Inferior parietal cortex (tissue), 1 donor: ENCODE measurements at regions not wholly inside any gene's neighbourhood (a gene's known extent, or its start where the extent isn't known, plus 50 kb on each side); places are given as distances from the start of the nearest gene placed in this dataset.
A peak's percentile ranks its signal among the peaks of the same experiment; 100 is the strongest.
"Not testable (repeated sequence)": the region's sequence is repeated elsewhere in the genome, so short reads cannot be mapped to it uniquely, and the experiment has no call there.

Experiments
- DNase-seq: peaks from one replicate; pipeline ENCODE4 v3.0.0-alpha.2; 2016; ENCODE audit errors: extremely low spot score

GRCh38 chr5:174520420-174521396, 203.7 kb upstream of the MSX2 start:
- no peak for DNase-seq

GRCh38 chr5:174521449-174521848, 202.9 kb upstream of the MSX2 start:
- DNase-seq, result no peak

- DNase-seq, result no peak
Observed at GRCh38 chr5:174522480-174523260, 201.7 kb upstream of the MSX2 start.

- no peak for DNase-seq
Observed at GRCh38 chr5:174523311-174524071, 200.9 kb upstream of the MSX2 start.

GRCh38 chr5:174524351-174524750, 200.0 kb upstream of the MSX2 start:
- DNase-seq, result no peak

- DNase-seq, result no peak
Observed at GRCh38 chr5:174526177-174526576, 198.2 kb upstream of the MSX2 start.

GRCh38 chr5:174527916-174528540, 196.4 kb upstream of the MSX2 start:
- DNase-seq, result no peak

- no peak for DNase-seq
Observed at GRCh38 chr5:174528821-174529544, 195.4 kb upstream of the MSX2 start.

- no peak for DNase-seq
Observed at GRCh38 chr5:174529925-174530681, 194.3 kb upstream of the MSX2 start.

GRCh38 chr5:174531782-174532191, 192.6 kb upstream of the MSX2 start:
- DNase-seq, result no peak

- peak; percentile 68 for DNase-seq
Observed at GRCh38 chr5:174532455-174533453, 191.6 kb upstream of the MSX2 start.

- DNase-seq, result peak; percentile 16
Observed at GRCh38 chr5:174533751-174534241, 190.6 kb upstream of the MSX2 start.

- DNase-seq, result no peak
Observed at GRCh38 chr5:174535669-174536068, 188.7 kb upstream of the MSX2 start.

- DNase-seq, result not testable (repeated sequence)
Observed at GRCh38 chr5:174539823-174540222, 184.6 kb upstream of the MSX2 start.

GRCh38 chr5:174542037-174542436, 182.3 kb upstream of the MSX2 start:
- DNase-seq, result no peak

- no peak for DNase-seq
Observed at GRCh38 chr5:174542471-174542870, 181.9 kb upstream of the MSX2 start.

GRCh38 chr5:174545926-174546325, 178.5 kb upstream of the MSX2 start:
- no peak for DNase-seq

GRCh38 chr5:174547814-174548213, 176.6 kb upstream of the MSX2 start:
- DNase-seq, result no peak

GRCh38 chr5:174549254-174549653, 175.1 kb upstream of the MSX2 start:
- no peak for DNase-seq
